GM21529 (cell line): ENCODE measurements at regions not wholly inside any gene's neighbourhood (a gene's known extent, or its start where the extent isn't known, plus 50 kb on each side); places are given as distances from the start of the nearest gene placed in this dataset.

Experiments used
- ATAC-seq: cut with Tn5 transposase; IDR thresholded peaks from one replicate; pipeline ENCODE4 v1.9.1; 2021; ENCODE audit not compliant: unreplicated experiment

- no peak for ATAC-seq
Measured at GRCh38 chr2:10984418-10985135, 72.8 kb downstream of the KCNF1 start.

GRCh38 chr2:10985260-10985659, 73.5 kb downstream of the KCNF1 start:
- ATAC-seq: no peak

- ATAC-seq: no peak
Measured at GRCh38 chr2:10985901-10986535, 74.3 kb downstream of the KCNF1 start.

GRCh38 chr2:10987439-10987838, 75.7 kb downstream of the KCNF1 start:
- ATAC-seq: no peak

GRCh38 chr2:10987861-10988260, 76.1 kb downstream of the KCNF1 start:
- no peak for ATAC-seq

- ATAC-seq: no peak
Measured at GRCh38 chr2:10989151-10989550, 77.4 kb downstream of the KCNF1 start.

- no peak for ATAC-seq
Measured at GRCh38 chr2:10989782-10990181, 78.0 kb downstream of the KCNF1 start.

- ATAC-seq: no peak
Measured at GRCh38 chr2:10990561-10991111, 78.9 kb downstream of the KCNF1 start.

GRCh38 chr2:10992023-10992791, 80.5 kb downstream of the KCNF1 start:
- no peak for ATAC-seq

GRCh38 chr2:10993001-10993481, 81.3 kb downstream of the KCNF1 start:
- ATAC-seq: no peak

GRCh38 chr2:10995366-10995970, 83.7 kb downstream of the KCNF1 start:
- ATAC-seq: no peak

- ATAC-seq: no peak
Measured at GRCh38 chr2:11004199-11004598, 92.5 kb downstream of the KCNF1 start.

GRCh38 chr2:11005032-11005431, 93.3 kb downstream of the KCNF1 start:
- no peak for ATAC-seq

- ATAC-seq: no peak
Measured at GRCh38 chr2:11006191-11006590, 94.5 kb downstream of the KCNF1 start.

- no peak for ATAC-seq
Measured at GRCh38 chr2:11007331-11008264, 95.9 kb downstream of the KCNF1 start.

GRCh38 chr2:11008773-11009172, 97.0 kb downstream of the KCNF1 start:
- no peak for ATAC-seq

GRCh38 chr2:11009176-11009575, 97.4 kb downstream of the KCNF1 start:
- no peak for ATAC-seq

GRCh38 chr2:11009891-11010290, 98.2 kb downstream of the KCNF1 start:
- no peak for ATAC-seq

GRCh38 chr2:11011359-11011758, 99.6 kb downstream of the KCNF1 start:
- no peak for ATAC-seq

- ATAC-seq: no peak
Measured at GRCh38 chr2:11012131-11012693, 100.5 kb downstream of the KCNF1 start.
